NCI-H1048 (cell line): ENCODE measurements at regions not wholly inside any gene's neighbourhood (a gene's known extent, or its start where the extent isn't known, plus 50 kb on each side); places are given as distances from the start of the nearest gene placed in this dataset.
"Not testable (repeated sequence)": the region's sequence is repeated elsewhere in the genome, so short reads cannot be mapped to it uniquely, and the experiment has no call there.

ENCODE experiments used
- DNase-seq: peaks from one replicate; lab custom pipeline; 2025; lab: John Stamatoyannopoulos, UW

DNA sequence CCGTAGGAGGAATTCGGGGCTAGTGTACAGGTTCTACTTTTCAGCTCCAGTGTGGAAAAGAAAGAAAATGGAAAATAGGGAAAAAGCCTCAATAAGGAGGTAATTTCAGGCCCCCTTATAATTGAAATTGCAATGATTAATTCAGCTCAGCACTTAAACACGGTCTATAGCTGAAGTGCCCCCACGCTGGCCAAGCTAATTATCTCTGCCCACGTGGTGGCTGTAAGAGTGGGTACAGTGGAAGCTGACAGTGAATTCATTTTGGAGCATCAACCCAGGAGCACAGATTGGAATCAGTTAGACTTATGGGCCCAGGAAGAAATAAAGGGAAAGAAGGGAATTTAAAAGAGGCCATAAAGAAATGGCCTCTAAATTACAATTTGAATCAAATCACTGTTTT lies 631.1 kb upstream of the CPEB2 start:
- DNase-seq: no peak

DNA sequence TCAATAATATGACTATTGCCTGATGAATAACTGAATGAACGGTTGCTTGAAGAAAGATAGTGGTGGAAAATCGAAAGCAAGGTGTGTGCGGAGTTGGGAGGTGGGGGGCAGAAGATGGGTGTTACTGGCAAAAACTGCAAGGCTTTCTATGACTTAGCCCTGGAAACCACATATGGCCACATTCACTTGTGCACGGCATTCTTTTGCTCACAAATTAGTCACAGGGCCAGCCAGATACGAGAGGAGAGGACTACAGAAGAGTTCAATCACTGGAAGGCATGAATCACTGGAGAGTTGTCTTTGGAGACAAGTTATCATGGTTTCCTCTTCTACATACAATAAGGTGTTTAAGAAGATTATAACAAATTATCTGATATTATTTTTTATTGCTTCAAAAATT lies 626.5 kb upstream of the CPEB2 start:
- no peak for DNase-seq

DNA sequence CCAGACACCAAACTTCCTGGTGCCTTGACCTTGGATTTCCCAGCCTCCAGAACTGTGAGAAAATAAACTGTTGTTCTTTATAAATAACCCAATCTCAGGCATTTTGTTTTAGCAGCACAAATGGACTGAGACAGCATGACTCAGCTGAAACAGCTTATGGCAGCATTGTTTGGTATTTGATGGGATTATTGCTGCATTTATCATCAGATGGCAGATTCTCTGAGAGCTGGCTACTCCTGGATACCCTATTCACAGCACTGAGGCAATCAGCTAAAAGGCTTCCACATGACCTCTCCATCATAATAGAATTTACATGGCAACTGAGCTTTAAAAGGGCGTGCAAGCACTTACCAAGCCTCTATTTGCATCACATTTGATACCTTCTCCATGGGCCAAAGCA lies 623.1 kb upstream of the CPEB2 start:
- DNase-seq: no peak

DNA sequence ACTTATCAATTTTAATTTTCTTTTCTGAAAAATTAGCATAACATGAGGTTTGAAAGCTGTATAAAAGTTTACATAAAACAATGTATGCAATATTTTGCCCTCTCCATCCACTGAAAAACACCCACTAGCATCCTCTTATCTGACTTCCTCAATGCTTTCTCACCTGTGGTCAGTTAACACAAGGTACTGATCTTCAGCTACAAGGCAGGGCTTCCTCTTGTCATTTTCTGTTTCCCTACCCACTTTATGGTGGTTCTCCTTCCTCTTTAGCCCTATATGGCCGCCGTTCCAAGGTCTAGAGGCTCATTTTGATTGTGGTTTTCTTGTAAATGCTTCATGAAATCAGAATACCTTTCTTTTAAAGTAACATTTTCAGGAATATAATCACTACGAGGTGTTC lies 618.6 kb upstream of the CPEB2 start:
- no peak for DNase-seq

DNA sequence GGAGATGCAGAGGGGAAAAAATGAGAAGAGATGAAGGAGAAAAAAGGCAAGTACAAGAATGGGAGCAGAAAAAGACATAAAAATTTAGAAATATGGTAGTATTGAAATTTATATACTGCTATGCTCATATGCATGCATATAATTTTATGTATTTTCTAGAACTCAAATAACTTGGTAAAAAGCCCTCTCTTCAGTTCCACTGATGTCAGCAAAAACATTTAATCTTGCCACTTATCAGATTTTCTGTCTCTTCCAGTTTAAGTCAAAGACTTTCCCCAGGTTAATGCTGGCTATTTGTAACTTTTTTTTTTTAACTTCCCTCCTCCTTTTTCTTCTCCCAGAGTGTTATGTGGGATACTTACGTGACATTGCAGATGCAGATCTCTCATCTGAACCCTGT lies 617.5 kb upstream of the CPEB2 start:
- DNase-seq: no peak

DNA sequence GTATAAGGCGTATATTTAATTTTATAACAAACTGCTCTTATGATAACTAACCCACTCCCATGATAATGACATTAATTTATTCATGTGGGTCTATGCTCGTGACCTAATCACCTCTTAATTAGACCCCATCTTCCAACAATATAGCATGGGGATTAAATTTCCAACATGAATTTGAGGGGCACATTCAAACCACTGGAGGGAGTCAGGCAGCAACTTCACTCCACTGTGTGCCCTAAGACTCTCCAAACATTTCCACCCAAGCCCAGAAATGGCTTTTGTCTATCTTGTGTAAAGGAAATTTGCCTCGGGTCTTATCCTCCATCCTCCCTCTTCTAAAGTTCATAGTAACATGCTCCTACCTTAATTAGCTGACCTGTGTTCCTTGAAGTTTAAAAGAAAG lies 616.1 kb upstream of the CPEB2 start:
- DNase-seq: no peak

DNA sequence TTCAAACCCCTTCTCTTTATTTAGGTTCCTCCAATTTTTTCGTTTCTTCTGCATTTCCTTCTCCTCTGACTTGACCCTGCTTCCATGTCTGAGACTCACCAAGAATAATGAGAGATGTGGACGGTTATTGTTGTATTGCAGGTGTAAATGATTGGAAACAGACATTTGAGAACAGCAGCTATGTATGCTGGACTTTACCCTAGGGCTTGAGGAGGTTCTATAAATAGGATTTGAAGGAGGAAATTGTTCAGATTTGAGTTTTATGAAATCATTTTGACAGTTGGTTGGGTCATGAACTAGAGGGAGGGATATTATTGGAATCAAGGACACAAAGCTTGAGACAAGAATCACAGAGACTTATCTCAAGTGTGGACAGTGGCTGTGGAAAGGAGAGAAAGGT lies 614.6 kb upstream of the CPEB2 start:
- no peak for DNase-seq

DNA sequence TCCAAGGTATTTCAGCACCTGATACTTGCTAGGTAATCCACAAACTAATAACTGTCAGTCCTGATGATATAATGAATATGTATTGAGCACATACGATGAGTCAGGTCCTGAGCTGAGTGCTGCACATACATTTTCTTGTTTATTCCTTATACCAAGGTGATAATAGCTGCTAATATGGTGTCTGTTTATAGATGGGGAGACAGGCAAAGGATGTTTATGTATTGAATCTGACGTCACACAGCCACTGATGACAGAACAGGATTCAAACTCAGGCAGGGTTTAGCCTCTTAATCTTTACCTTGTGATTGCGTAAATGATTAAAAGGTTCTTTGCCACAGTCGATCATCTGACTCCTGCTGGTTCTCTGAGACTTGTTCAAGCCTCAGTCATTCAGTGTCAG lies 609.9 kb upstream of the CPEB2 start:
- DNase-seq: no peak

DNA sequence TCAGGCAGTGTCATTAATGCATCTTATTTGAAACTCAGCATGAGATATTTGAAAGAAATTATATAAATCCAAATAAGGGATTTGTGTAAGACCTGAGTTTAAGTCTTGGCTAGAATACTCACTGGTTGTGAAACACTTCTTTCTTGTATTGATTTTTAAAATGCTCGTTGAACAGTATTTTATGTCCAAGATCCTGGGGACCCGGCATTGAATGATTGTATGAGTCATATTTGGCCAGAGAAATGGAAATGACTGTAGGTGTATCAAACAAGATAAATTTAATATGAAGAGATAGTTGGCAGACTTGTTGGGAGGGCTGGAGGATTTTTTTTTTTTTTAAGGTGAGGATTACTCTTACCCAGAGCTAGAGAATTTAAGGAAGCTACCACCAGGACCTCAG lies 606.1 kb upstream of the CPEB2 start:
- no peak for DNase-seq

DNA sequence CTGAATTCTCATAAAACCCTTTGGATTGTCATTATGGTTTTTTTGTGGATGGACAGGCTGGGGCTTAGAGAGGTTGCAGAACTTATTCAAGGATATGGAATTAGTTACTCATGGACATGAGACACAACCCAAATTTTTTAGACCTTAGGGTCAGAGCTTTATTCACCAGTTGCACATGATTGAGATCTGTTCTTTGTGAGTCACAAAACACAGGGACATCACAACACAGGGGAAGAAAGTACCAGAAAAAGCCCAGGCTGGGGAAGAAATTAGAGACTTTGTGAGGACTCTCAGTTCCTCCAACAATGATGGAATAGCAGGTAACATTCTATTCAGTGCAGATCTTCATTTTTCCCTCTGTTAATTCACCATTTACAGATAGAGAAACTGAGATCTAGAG lies 602.4 kb upstream of the CPEB2 start:
- no peak for DNase-seq

DNA sequence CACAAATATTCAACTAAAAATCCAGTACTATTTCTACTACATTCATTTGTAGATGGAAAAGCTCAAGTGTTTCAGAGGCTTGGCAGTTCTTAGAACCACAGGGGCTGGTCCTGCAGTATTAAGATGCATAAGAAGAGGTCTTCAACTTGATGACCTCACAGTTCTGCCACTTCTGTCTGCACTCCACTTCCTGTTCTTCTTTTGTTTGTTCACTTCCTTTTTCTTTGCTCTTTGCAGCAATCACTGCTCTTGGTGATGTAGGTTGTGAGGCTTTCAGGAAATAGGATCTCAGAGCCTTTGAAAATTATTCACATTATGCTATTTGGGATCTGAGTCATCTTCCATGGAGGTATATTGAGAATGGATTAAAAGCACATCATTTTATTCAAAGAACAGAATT lies 602.0 kb upstream of the CPEB2 start:
- no peak for DNase-seq

DNA sequence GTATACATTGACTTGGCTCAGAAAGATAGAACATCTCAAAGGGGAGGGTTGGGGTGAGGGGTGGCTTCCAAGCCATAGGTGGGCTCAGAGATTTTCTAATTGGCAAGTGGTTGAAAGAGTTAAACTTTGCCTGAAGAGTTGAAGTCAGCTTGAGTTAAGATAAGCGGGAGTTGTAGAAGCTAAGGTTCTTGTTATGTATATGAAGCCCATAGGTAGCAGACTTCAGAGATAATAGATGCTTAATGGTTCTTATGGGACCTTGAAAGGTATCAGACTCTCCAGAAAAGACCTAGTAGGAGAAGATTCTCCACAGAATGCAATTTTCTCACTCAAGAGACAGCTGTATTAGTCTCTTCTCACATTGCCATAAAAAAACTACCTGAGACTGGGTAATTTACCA lies 599.1 kb upstream of the CPEB2 start:
- DNase-seq: no peak

DNA sequence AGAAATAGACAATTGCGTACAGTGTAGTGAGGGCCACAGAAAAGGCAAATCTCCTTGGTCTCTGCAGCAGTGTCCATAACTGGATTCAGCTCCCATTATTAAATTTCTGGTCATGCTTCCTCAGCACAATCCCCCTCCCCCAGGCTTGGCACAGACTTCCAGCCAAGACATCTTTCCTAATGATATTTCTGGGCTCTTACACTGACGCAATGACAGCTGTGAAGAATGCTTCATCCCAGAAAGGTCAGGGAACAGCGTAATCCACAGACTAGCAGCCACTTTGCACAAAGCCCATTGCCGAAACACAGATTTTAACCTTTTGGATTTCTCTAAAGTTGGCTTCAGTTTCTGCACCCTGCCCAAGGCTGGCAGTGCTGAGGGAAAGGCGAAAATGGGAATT lies 597.6 kb upstream of the CPEB2 start:
- no peak for DNase-seq

DNA sequence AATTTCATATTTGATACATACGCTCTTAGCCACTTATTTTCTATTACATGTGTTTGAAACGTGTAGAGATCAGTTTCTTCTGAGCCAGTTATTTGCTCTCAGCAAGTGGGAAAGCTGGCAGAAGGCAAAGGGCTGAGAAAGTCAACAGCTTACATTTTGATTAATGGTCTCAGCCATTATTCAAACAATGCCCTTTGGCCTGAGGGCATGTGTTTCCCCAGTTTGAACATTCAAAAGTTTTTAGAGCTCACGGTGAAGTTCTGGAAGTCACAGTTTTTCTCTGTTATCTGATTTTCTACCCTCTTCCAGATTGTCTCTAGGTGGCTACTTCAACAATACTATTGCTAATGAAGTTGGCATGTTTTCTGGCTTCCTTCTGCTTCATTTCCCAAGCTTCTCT lies 591.8 kb upstream of the CPEB2 start:
- no peak for DNase-seq

DNA sequence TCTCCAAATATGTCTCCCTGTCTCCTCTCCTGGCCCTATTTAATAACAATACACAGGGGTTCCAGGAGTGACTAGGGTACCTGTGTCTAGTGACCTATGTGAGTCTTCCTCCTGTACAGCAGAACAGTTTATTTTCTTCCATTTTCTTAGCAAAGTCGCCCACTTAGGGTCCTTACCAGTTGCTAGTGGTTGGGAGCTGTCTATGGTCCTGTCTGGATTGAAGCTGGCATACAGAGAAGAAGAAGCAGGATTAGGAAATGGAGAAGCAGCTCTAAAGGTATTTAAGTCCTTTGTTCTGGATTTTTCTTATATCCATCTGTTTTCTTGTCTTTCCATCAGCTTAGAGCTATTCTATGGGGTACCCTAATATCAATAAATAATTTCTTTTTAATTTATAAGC lies 587.1 kb upstream of the CPEB2 start:
- no peak for DNase-seq

DNA sequence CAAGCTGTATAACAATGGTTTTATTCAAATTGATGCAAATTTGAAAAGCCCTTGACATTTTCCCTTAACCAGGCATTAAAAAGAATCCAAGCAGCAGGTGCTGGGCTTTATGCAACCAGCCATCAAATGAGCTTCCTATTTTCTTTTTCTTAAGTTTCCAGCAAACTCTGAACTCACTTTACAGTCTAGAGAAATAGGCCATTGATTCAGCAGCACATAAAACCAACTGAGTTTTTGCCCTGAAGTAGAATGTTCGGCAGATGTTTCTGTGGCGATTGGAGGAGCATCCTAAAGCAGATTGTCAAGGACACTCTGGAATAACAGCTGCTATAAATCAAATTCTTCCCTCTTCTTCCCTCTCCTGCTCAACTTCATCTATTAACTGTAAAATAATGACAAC lies 582.8 kb upstream of the CPEB2 start:
- no peak for DNase-seq

DNA sequence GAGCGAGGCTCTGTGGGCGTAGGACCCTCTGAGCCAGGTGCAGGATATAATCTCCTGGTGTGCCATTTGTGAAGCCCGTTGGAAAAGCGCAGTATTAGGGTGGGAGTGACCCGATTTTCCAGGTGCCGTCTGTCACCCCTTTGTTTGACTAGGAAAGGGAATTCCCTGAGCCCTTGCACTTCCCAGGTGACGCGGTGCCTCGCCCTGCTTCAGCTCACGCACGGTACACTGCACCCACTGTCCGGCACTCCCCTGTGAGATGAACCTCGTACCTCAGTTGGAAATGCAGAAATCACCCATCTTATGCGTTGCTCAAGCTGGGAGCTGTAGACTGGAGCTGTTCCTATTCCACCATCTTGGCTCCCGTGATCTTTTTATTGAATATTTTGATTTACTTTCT lies 576.0 kb upstream of the CPEB2 start:
- not testable (repeated sequence) for DNase-seq

DNA sequence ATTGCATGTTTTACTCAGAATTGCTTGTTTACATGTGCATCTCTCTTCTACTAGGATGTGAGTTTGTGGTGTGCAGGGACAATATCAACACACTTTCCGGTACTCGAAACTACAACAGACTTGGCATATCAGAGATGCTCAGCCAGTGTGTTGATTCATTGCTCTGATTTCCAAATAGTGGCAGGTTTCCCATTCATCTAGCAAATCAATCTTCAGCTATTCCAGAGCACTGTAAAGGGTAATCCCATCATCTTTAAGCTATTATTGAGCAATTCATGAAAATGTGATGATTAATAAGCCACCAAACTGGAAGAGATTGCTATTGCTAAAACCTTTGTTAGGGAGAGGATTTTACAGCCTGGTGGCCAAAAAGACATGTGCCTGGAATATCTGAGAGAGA lies 574.2 kb upstream of the CPEB2 start:
- DNase-seq: no peak

DNA sequence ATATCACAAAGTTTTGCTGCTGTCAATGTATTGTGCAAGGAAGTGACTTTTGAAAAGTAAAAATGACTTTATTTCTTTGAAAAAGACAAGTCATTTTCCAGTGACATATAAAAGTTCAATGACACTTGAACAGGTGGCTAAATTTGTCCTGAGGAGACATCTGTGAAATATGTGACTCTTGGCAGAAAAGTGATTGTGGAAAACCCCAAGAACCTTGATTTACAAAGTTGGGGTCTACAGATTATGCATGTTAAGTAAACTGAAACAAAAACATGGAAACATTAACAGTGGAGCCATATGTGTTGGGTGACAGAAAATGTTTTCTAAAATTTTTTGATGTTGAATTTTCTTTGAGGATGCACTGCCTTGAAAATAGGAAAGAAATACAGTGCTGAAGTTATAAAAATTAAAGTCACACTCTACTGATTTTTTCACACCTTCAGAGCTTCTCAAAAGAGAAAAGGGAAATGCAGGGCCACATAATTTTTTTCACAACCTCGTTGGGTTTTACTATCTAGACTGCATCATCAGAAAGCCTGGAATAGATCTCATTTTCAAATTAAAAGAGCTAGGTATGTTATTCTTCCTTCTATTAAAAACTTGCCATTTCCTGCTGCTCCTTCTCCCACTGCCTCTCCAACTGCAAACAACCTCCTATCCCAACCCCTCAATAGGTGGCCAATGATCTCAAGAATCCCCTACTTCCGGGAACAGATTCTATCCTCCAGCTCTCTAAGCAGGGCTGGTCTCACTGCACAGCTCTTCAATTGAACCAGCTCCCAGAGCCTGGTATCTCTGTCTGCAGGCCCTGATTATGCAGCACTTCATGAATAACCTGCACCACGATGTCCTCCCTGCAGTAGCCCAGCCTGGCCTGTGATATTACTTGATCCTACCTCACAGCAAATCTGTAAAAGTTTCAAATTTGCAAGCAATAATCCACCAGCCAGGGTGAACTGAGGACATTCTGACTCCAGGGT lies 570.8 kb upstream of the CPEB2 start:
- DNase-seq: no peak

DNA sequence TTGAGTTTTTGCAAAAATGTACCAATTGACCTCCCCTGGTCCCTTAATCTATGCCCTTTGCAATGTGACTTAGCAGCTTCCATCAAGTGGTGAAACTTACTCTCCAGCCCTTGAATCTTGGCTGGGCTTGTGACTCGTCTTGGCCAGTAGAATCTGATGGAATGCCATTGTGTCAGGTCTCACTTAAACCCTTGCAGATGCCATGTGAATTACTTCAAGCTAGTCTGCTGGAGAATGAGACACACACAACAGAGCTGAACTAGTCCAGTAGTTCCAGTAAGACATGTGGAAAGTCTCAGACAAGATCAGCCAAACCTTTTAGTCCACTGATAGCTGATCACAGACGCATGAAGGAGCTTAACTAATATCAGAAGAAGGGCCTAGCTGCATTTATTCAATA lies 567.8 kb upstream of the CPEB2 start:
- no peak for DNase-seq

DNA sequence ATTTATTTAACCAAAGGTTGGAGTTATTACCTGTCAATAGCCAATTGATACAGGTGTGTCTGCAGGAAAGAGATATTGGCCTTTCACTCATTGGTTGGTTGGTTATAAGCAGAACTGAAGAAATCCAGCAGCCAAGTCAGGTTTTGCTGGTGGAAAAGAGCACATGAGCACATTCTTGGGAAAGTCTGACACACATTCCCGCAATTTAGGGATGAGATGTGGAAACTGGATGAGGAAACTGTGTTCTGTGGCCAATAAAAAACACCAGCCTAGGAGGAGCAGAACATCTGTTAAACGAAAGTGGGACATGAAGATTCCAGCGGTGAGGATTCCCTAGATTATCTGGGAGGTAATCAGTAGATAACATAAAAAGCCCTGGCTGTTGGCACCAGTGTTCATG lies 567.4 kb upstream of the CPEB2 start:
- no peak for DNase-seq

DNA sequence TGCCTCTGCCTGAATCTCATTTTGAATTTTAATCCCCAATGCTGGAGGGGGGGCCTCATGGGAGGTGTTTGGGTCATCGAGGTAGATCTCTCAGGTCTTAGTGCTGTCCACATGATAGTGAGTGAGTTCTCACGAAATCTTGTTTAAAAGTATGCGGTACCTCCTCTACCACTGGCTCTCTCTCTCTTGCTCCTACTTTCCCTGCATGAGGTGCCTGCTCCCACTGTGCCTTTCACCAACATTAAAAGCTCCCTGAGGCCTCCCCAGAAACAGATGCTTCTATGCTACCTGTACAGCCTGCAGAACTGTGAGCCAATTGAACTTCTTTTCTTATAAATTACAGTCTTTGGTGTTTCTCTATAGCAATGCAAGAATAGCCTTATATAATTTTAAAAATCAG lies 560.7 kb upstream of the CPEB2 start:
- no peak for DNase-seq

DNA sequence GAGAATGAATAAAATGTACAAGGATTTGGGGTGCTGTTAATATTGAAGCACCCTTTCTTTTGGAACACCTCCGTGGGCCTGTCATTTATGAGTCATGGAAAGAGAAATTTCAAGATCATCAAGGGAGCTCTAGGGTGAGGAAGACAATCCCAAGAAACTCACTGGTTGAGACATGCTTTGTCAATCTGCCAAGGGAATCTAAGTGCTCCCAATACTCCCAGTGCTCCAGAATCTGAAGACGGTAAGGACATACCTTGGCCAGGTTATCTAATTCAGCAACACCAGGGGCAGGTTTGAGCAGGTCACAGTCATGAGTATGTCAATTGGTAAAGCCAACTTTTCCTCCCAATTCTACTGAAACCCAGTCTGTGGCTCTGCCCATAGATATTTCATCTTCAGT lies 556.4 kb upstream of the CPEB2 start:
- DNase-seq: no peak

DNA sequence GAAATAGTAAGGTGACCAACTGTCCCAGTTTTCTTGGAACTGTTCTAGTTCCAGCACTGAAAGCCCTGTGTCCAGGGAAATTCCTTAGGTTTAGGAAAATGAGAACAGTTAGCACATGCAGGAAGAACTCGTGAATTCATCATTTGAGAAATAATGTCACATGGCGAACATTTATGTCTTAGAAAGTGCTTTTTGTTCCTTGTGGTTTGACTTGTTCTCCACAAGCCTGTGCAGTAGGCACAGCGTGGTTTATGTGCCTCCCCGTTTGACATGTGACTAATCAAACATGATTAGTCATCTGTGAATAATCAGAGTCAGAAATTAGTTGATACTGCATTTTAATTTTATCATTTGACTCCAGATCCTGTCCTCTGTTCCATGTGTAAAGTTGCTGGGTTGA lies 556.0 kb upstream of the CPEB2 start:
- DNase-seq: no peak
